HCT116 (cell line): ENCODE measurements at regions not wholly inside any gene's neighbourhood (a gene's known extent, or its start where the extent isn't known, plus 50 kb on each side); places are given as distances from the start of the nearest gene placed in this dataset.

Source experiments
- ATAC-seq: fragments of 200-7000 bp; cut with Tn5 transposase; 2 replicates; pipeline ENCODE4 v1.9.1; 2020; ENCODE audit warnings: mild to moderate bottlenecking, moderate library complexity
- BruUV-seq: library from RNA; stranded (reverse); fragments of 400-500 nt; replicated peaks from 2 replicates; lab custom pipeline; 2021; lab: Mats Ljungman, UMichigan
- CTCF ChIA-PET: fragments of 300-600 bp; sonication (Branson Sonifier 250); formaldehyde crosslinking; loops from one replicate; lab custom pipeline; 2021; ENCODE audit warnings: antibody characterized with exemption; lab: Charles Lee
- POLR2A ChIA-PET: fragments of 300-600, 350-600 bp; sonication (Branson Sonifier 250); formaldehyde crosslinking; loops from one replicate; lab custom pipeline; 2021; ENCODE audit warnings: antibody characterized with exemption; lab: Charles Lee
- RAD21 ChIA-PET, 2 experiments: fragments of 300-600 bp; sonication (Branson Sonifier 250); formaldehyde crosslinking; loops; one replicate each; lab custom pipeline; 2023; ENCODE audit warnings: low total read pairs in 2 of 2; ENCODE audit not compliant: uncharacterized antibody in 2 of 2, unreplicated experiment in 2 of 2, low non-redundant PET in 1 of 2; lab: Charles Lee
- DNase-seq: peaks from one replicate; pipeline ENCODE4 v3.0.0-alpha.2; 2010; ENCODE audit warnings: low read depth, low spot score
- H2AFZ ChIP-seq: fragments of 200-600 bp; shearing (Covaris generic), sonication (generic); 2 replicates; pipeline ENCODE4 v1.6.1; 2017; ENCODE audit warnings: low read depth, mixed run types, mixed read lengths, antibody characterized with exemption, low read length; ENCODE audit not compliant: poor library complexity, severe bottlenecking
- H3K27ac ChIP-seq: 2 replicates; pipeline ENCODE4 v1.5.1; 2012; ENCODE audit warnings: low read depth, low read length
- H3K27me3 ChIP-seq: fragments of 200-600 bp; sonication (generic); 2 replicates; pipeline ENCODE4 v1.6.1; 2016; ENCODE audit warnings: mixed run types, low read length, mixed read lengths; ENCODE audit not compliant: insufficient read depth
- H3K36me3 ChIP-seq, 2 experiments: fragments of 200-500 bp in 1 of 2; fragments of 200-600 bp in 1 of 2; sonication (Bioruptor generic) in 1 of 2; sonication (generic) in 1 of 2; 2 replicates each; pipeline versions ENCODE4 v1.5.1 to v1.6.1; 2014 to 2016; ENCODE audit warnings: low read length in 2 of 2, inconsistent platforms in 1 of 2, mixed read lengths in 1 of 2, mixed run types in 1 of 2; ENCODE audit not compliant: insufficient read depth in 2 of 2, control insufficient read depth in 1 of 2
- H3K4me1 ChIP-seq, 2 experiments: fragments of 200-600 bp in 1 of 2; sonication (generic) in 1 of 2; 2 replicates each; pipeline versions ENCODE4 v1.5.1 to v1.6.1; 2012 to 2017; ENCODE audit warnings: low read length in 2 of 2, inconsistent platforms in 1 of 2, mild to moderate bottlenecking in 1 of 2, mixed read lengths in 1 of 2, mixed run types in 1 of 2, moderate library complexity in 1 of 2; ENCODE audit not compliant: insufficient read depth in 2 of 2, control insufficient read depth in 1 of 2
- H3K4me2 ChIP-seq: fragments of 200-600 bp; sonication (generic); 2 replicates; pipeline ENCODE4 v1.6.1; 2017; ENCODE audit warnings: mixed run types, low read length, mixed read lengths
- H3K4me3 ChIP-seq, 2 experiments: fragments of 200-600 bp in 1 of 2; sonication (generic) in 1 of 2; replicated peaks in 1 of 2; 2 replicates each; pipeline ENCODE4 v1.5.1; 2011 to 2016; ENCODE audit warnings: low read length in 2 of 2, control low read depth in 1 of 2, low read depth in 1 of 2, mild to moderate bottlenecking in 1 of 2, mixed read lengths in 1 of 2, mixed run types in 1 of 2
- H3K79me2 ChIP-seq: fragments of 200-600 bp; sonication (generic); 2 replicates; pipeline ENCODE4 v1.6.1; 2017; ENCODE audit warnings: mild to moderate bottlenecking, mixed run types, low read length, moderate library complexity, mixed read lengths; ENCODE audit not compliant: insufficient read depth
- H3K9ac ChIP-seq: fragments of 200-600 bp; sonication (generic); 2 replicates; pipeline ENCODE4 v1.6.1; 2016; ENCODE audit warnings: low read length, mixed read lengths
- H3K9me2 ChIP-seq: fragments of 200-600 bp; sonication (generic), shearing (Covaris generic); 2 replicates; pipeline ENCODE4 v1.6.1; 2017; ENCODE audit warnings: mixed run types, mild to moderate bottlenecking, moderate library complexity; ENCODE audit not compliant: insufficient read depth
- H3K9me3 ChIP-seq, 2 experiments: fragments of 200-500 bp in 1 of 2; fragments of 200-600 bp in 1 of 2; sonication (Bioruptor generic) in 1 of 2; sonication (generic) in 1 of 2; 2 replicates each; pipeline ENCODE4 v1.6.1; 2014 to 2017; ENCODE audit warnings: low read length in 2 of 2, mixed read lengths in 2 of 2, inconsistent platforms in 1 of 2, low read depth in 1 of 2, mild to moderate bottlenecking in 1 of 2, mixed run types in 1 of 2, moderate library complexity in 1 of 2; ENCODE audit not compliant: control insufficient read depth in 1 of 2, insufficient read depth in 1 of 2
- H4K20me1 ChIP-seq: fragments of 200-600 bp; sonication (generic), shearing (Covaris generic); 2 replicates; pipeline ENCODE4 v1.6.1; 2017; ENCODE audit warnings: mixed run types, mild to moderate bottlenecking, moderate library complexity; ENCODE audit not compliant: insufficient read depth
- ATF3 ChIP-seq: IDR thresholded peaks from 2 replicates; pipeline ENCODE4 v1.6.1; 2012
- CEBPB ChIP-seq: IDR thresholded peaks from 2 replicates; pipeline ENCODE4 v1.6.1; 2012; ENCODE audit warnings: low read depth
- EGR1 ChIP-seq: IDR thresholded peaks from 2 replicates; pipeline ENCODE4 v1.6.1; 2012; ENCODE audit warnings: low read depth
- ELF1 ChIP-seq: IDR thresholded peaks from 2 replicates; pipeline ENCODE4 v1.6.1; 2012; ENCODE audit warnings: low read depth, borderline replicate concordance
- EZH2phosphoT487 ChIP-seq: fragments of 200-600 bp; IDR thresholded peaks from 2 replicates; pipeline ENCODE4 v1.6.1; 2018; ENCODE audit warnings: antibody characterized with exemption, borderline replicate concordance
- FOSL1 ChIP-seq: IDR thresholded peaks from 2 replicates; pipeline ENCODE4 v1.6.1; 2012; ENCODE audit warnings: low read depth
- JUND ChIP-seq: IDR thresholded peaks from 2 replicates; pipeline ENCODE4 v1.6.1; 2012
- MAX ChIP-seq: IDR thresholded peaks from 2 replicates; pipeline ENCODE4 v1.6.1; 2012
- POLR2A ChIP-seq: IDR thresholded peaks from 2 replicates; pipeline ENCODE4 v1.7.0; 2011; ENCODE audit warnings: borderline replicate concordance; ENCODE audit not compliant: insufficient read depth, insufficient read length; ENCODE audit errors: extremely low read depth
- POLR2AphosphoS5 ChIP-seq: IDR thresholded peaks from 2 replicates; pipeline ENCODE4 v1.6.1; 2011; ENCODE audit warnings: mild to moderate bottlenecking, low read depth, low read length, moderate library complexity
- REST ChIP-seq: IDR thresholded peaks from 2 replicates; pipeline ENCODE4 v1.6.1; 2012; ENCODE audit warnings: low read depth
- SIN3A ChIP-seq: IDR thresholded peaks from 2 replicates; pipeline ENCODE4 v1.6.1; 2012; ENCODE audit warnings: low read depth
- SP1 ChIP-seq: IDR thresholded peaks from 2 replicates; pipeline ENCODE4 v1.6.1; 2012; ENCODE audit warnings: low read depth
- TCF7L2 ChIP-seq: IDR thresholded peaks from 2 replicates; pipeline ENCODE4 v1.7.0; 2011; ENCODE audit warnings: borderline replicate concordance, inconsistent platforms; ENCODE audit not compliant: insufficient read depth, insufficient read length; ENCODE audit errors: extremely low read depth
- ZBTB33 ChIP-seq: IDR thresholded peaks from 2 replicates; pipeline ENCODE4 v1.6.1; 2011; ENCODE audit warnings: mild to moderate bottlenecking, low read length, moderate library complexity; ENCODE audit not compliant: insufficient replicate concordance; ENCODE audit errors: extremely low read depth
- intact Hi-C: fragments of 100-400 bp; cut with micrococcal nuclease; formaldehyde crosslinking; loops from 2 replicates; pipeline ENCODE4 v1.10.0; 2022

GRCh38 chr1:239507826-239508225 is 121.5 kb downstream of the CHRM3 start:
- Histone ChIP-seq H3K27ac (no peak overlapping the region), H4K20me1 (no peaks in the 10 kb centered on the region), H3K27me3 (no peaks in the 10 kb centered on the region), H3K36me3 (no peaks in the 10 kb centered on the region), H3K9ac (no peak overlapping the region), H3K9me2 (no peaks in the 10 kb centered on the region), H3K4me1 (no peaks in the 10 kb centered on the region), H3K4me3 (no peak overlapping the region), H3K79me2 (no peaks in the 10 kb centered on the region), H2AFZ (no peak overlapping the region), H3K9me3 (peaks cover 0 to 24% of the 10 kb centered on the region in 2 experiments; a peak in 2 of 4 replicates), H3K4me2 (no peak overlapping the region)
- ChIA-PET RAD21 (no interaction called here), CTCF (no interaction called here), POLR2A (no interaction called here)
- ATAC-seq (no peak), DNase-seq (no peak)
- BruUV-seq: no TSS peak
- intact Hi-C loops: no loop called here
- no peak for TF ChIP-seq MAX
- no peak for TF ChIP-seq EGR1
- no peak for TF ChIP-seq POLR2A
- no peak for TF ChIP-seq POLR2AphosphoS5
- no peak for TF ChIP-seq SIN3A
- TF ChIP-seq TCF7L2: no peak
- TF ChIP-seq ATF3: no peak
- TF ChIP-seq SP1: no peak

GRCh38 chr1:239511875-239512274 is 125.5 kb downstream of the CHRM3 start:
- no peak overlapping the region for H2AFZ ChIP-seq
- H3K79me2 ChIP-seq: no peaks in the 10 kb centered on the region
- ChIA-PET POLR2A (no interaction called here), CTCF (no interaction called here), RAD21 (no interaction called here)
- H3K27ac ChIP-seq: no peak overlapping the region
- H3K27me3 ChIP-seq: no peaks in the 10 kb centered on the region
- no peaks in the 10 kb centered on the region for H4K20me1 ChIP-seq
- H3K9me3 ChIP-seq: peaks cover 0 to 23% of the 10 kb centered on the region in 2 experiments; a peak in 2 of 4 replicates
- H3K36me3 ChIP-seq: no peaks in the 10 kb centered on the region
- no peak overlapping the region for H3K9ac ChIP-seq
- no peak overlapping the region for H3K4me3 ChIP-seq
- H3K4me1 ChIP-seq: no peaks in the 10 kb centered on the region
- DNase-seq: no peak
- no peaks in the 10 kb centered on the region for H3K9me2 ChIP-seq
- intact Hi-C loops: no loop called here
- no peak for ATAC-seq
- no peak overlapping the region for H3K4me2 ChIP-seq
- BruUV-seq: no TSS peak
- no peak for TF ChIP-seq EZH2phosphoT487
- no peak for TF ChIP-seq POLR2A
- no peak for TF ChIP-seq FOSL1
- no peak for TF ChIP-seq ELF1
- TF ChIP-seq ZBTB33: no peak
- no peak for TF ChIP-seq MAX
- no peak for TF ChIP-seq CEBPB
- no peak for TF ChIP-seq REST
- TF ChIP-seq POLR2AphosphoS5: no peak
- no peak for TF ChIP-seq SP1
- no peak for TF ChIP-seq EGR1
- TF ChIP-seq JUND: no peak
- TF ChIP-seq ATF3: no peak
